Parathyroid adenoma (tissue), 2 donors: ENCODE measurements at regions not wholly inside any gene's neighbourhood (a gene's known extent, or its start where the extent isn't known, plus 50 kb on each side); places are given as distances from the start of the nearest gene placed in this dataset.

Experiments
- H2AFZ ChIP-seq: fragments of 300-600 bp; sonication (generic); one replicate; pipeline ENCODE4 v1.7.0; 2017; ENCODE audit warnings: antibody characterized with exemption, mild to moderate bottlenecking
- H3K27ac ChIP-seq: fragments of 300-600 bp; sonication (generic); one replicate; pipeline ENCODE4 v1.7.0; 2017
- H3K27me3 ChIP-seq: fragments of 300-600 bp; sonication (generic); one replicate; pipeline ENCODE4 v1.7.0; 2017; ENCODE audit warnings: low read length; ENCODE audit not compliant: control insufficient read depth, insufficient read depth
- H3K36me3 ChIP-seq: fragments of 300-600 bp; sonication (generic); one replicate; pipeline ENCODE4 v1.7.0; 2017; ENCODE audit warnings: low read length; ENCODE audit not compliant: control insufficient read depth, insufficient read depth
- H3K4me1 ChIP-seq: fragments of 300-600 bp; sonication (generic); one replicate; pipeline ENCODE4 v1.7.0; 2017; ENCODE audit warnings: control low read depth
- H3K4me2 ChIP-seq: fragments of 300-600 bp; sonication (generic); one replicate; pipeline ENCODE4 v1.7.0; 2017; ENCODE audit warnings: low read length
- H3K4me3 ChIP-seq: fragments of 300-600 bp; sonication (generic); one replicate; pipeline ENCODE4 v1.7.0; 2017; ENCODE audit warnings: low read depth, low read length
- H3K79me2 ChIP-seq: fragments of 300-600 bp; sonication (generic); one replicate; pipeline ENCODE4 v1.7.0; 2017; ENCODE audit warnings: control low read depth
- H3K9ac ChIP-seq: fragments of 300-600 bp; sonication (generic); one replicate; pipeline ENCODE4 v1.7.0; 2017; ENCODE audit warnings: mild to moderate bottlenecking
- H3K9me3 ChIP-seq: fragments of 300-600 bp; sonication (generic); one replicate; pipeline ENCODE4 v1.7.0; 2017; ENCODE audit warnings: low read length; ENCODE audit not compliant: control insufficient read depth
- TF ChIP-seq, protein P1 (sequence below): fragments of 300-600 bp; sonication (generic); IDR thresholded peaks from one replicate; pipeline ENCODE4 v1.7.0; 2017; ENCODE audit warnings: antibody characterized with exemption, mild to moderate bottlenecking
- donor health status: primary hyperparathyroidism.

DNA sequence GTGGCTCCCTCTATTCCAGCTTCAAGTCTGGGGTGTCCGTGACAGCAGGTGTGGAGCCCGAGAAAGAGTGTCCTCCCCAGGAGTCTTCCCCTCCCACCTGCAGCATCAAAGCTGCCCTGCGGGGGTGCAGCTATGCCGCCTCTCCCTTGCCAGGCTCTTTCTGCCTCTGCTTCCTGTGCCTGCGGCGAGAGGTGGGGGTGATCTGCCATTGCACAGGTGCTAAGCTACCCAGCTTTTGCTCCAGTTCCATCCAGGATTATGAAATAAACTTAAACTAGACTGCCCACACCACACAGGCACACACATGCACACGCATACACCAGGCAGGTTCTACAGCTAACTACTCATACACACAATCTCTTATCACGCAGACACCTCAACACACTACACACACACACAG, 104.7 kb upstream of the CLDN10 start:
- Histone ChIP-seq H3K79me2 (no peaks in the 10 kb centered on the region), H3K27me3 (no peaks in the 10 kb centered on the region), H3K27ac (no peak overlapping the region), H3K4me2 (no peak overlapping the region), H3K4me1 (peaks cover 9% of the 10 kb centered on the region), H3K9ac (no peak overlapping the region), H3K4me3 (no peak overlapping the region), H2AFZ (no peak overlapping the region), H3K36me3 (no peaks in the 10 kb centered on the region), H3K9me3 (no peaks in the 10 kb centered on the region)
- TF ChIP-seq, protein P1, sequence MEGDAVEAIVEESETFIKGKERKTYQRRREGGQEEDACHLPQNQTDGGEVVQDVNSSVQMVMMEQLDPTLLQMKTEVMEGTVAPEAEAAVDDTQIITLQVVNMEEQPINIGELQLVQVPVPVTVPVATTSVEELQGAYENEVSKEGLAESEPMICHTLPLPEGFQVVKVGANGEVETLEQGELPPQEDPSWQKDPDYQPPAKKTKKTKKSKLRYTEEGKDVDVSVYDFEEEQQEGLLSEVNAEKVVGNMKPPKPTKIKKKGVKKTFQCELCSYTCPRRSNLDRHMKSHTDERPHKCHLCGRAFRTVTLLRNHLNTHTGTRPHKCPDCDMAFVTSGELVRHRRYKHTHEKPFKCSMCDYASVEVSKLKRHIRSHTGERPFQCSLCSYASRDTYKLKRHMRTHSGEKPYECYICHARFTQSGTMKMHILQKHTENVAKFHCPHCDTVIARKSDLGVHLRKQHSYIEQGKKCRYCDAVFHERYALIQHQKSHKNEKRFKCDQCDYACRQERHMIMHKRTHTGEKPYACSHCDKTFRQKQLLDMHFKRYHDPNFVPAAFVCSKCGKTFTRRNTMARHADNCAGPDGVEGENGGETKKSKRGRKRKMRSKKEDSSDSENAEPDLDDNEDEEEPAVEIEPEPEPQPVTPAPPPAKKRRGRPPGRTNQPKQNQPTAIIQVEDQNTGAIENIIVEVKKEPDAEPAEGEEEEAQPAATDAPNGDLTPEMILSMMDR, result no peak

DNA sequence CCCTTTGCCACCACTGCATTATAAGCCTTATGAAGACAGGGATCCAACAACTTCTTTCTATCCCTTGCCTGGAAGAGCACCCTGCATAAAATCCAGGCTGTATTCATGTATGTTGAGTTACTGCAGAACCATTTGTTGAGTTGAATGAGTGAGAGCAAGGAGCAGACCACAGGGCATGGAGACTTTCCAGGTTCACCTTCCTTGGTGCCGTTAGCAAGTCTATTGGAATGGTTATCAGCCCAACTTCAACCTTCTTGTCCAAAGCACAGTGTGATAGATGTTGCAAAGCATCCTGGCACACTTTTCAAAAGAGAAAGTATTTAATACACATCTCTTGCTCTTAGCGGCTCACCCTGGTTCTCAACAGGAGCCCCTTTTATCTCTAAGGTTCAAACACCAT, 100.9 kb upstream of the CLDN10 start:
- Histone ChIP-seq H3K9ac (no peak overlapping the region), H3K27ac (no peak overlapping the region), H3K4me1 (peaks cover 6% of the 10 kb centered on the region), H3K79me2 (no peaks in the 10 kb centered on the region), H3K36me3 (no peaks in the 10 kb centered on the region), H2AFZ (no peak overlapping the region), H3K27me3 (no peaks in the 10 kb centered on the region), H3K4me2 (no peak overlapping the region), H3K9me3 (no peaks in the 10 kb centered on the region), H3K4me3 (no peak overlapping the region)
- TF ChIP-seq, protein P1, result no peak

DNA sequence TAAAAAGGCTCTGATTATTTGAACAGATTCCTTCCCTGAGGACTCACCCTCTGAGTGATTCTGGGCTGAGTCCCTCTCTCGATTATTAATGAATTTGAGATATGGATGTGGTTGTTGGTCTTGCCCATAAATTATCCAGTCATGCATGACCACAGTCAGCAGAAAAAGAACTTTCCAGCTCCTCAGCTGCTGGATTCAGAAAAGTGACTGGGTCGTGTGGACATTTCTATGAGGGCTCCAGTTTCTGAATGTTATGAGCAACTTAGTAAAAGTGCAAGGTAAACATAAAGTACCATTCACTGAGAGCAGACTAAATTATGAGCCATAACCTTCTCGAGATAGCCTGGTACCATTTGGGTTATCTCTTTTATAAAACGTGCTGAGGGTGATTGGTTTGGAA, 100.1 kb upstream of the CLDN10 start:
- Histone ChIP-seq H3K9me3 (no peaks in the 10 kb centered on the region), H3K27ac (no peak overlapping the region), H3K4me2 (no peak overlapping the region), H3K4me1 (peaks cover 6% of the 10 kb centered on the region), H3K4me3 (no peak overlapping the region), H3K27me3 (no peaks in the 10 kb centered on the region), H2AFZ (no peak overlapping the region), H3K36me3 (no peaks in the 10 kb centered on the region), H3K9ac (no peak overlapping the region), H3K79me2 (no peaks in the 10 kb centered on the region)
- TF ChIP-seq, protein P1, result no peak

GRCh38 chr13:95455782-95456181, 96.7 kb upstream of the CLDN10 start:
- no peak overlapping the region for H3K9ac ChIP-seq
- no peaks in the 10 kb centered on the region for H3K79me2 ChIP-seq
- TF ChIP-seq, protein P1, result no peak
- peaks cover 9% of the 10 kb centered on the region for H3K4me1 ChIP-seq
- H3K27me3 ChIP-seq, result no peaks in the 10 kb centered on the region
- no peak overlapping the region for H2AFZ ChIP-seq
- no peaks in the 10 kb centered on the region for H3K9me3 ChIP-seq
- no peaks in the 10 kb centered on the region for H3K36me3 ChIP-seq
- no peak overlapping the region for H3K27ac ChIP-seq
- H3K4me3 ChIP-seq, result no peak overlapping the region
- H3K4me2 ChIP-seq, result no peak overlapping the region

- no peaks in the 10 kb centered on the region for H3K9me3 ChIP-seq
- no peak overlapping the region for H2AFZ ChIP-seq
- no peak overlapping the region for H3K27ac ChIP-seq
- no peaks in the 10 kb centered on the region for H3K36me3 ChIP-seq
- H3K27me3 ChIP-seq, result no peaks in the 10 kb centered on the region
- H3K4me2 ChIP-seq, result no peak overlapping the region
- no peak overlapping the region for H3K9ac ChIP-seq
- H3K4me3 ChIP-seq, result no peak overlapping the region
- H3K79me2 ChIP-seq, result no peaks in the 10 kb centered on the region
- TF ChIP-seq, protein P1, result no peak
- peaks cover 6% of the 10 kb centered on the region for H3K4me1 ChIP-seq
These were observed 95.7 kb upstream of the CLDN10 start for GRCh38 chr13:95456815-95457214.
